ENCODE measurements at regions not wholly inside any gene's neighbourhood (a gene's known extent, or its start where the extent isn't known, plus 50 kb on each side); places are given as distances from the start of the nearest gene placed in this dataset.

GRCh38 chr1:38534473-38534823, 325.1 kb downstream of the RRAGC start:
- no peaks in the 10 kb centered on the region for H3K9me3 Mint-ChIP-seq
- H3K27ac Mint-ChIP-seq: no peak overlapping the region
- no peak for DNase-seq (ENCODE audit: low spot score)
- no peaks in the 10 kb centered on the region for H3K4me1 Mint-ChIP-seq
- H3K27me3 Mint-ChIP-seq (ENCODE audit: low read depth): no peaks in the 10 kb centered on the region; the same call in 1 of the 2 replicates
- no peaks in the 10 kb centered on the region for H3K36me3 Mint-ChIP-seq
- POLR2A ChIA-PET: no interaction called here
- H3K4me3 Mint-ChIP-seq: no peak overlapping the region
- ATAC-seq: no peak
- CTCF ChIA-PET: interaction anchor here (1.0 to 1.2 kb wide), 2 partner anchors 13 to 52 kb away, joined by 3 to 7 read pairs; no protein-coding TSS in a partner anchor
- TF ChIP-seq FOXP4 (CRISPR knock-in tag; IDR thresholded peaks at IDR 0.05): no peak
- no peak for TF ChIP-seq ZNF263 (CRISPR knock-in tag; IDR thresholded peaks at IDR 0.05; ENCODE audit: low read depth)

GRCh38 chr1:38533772-38534472, 325.6 kb downstream of the RRAGC start:
- ATAC-seq: no peak
- POLR2A ChIA-PET: no interaction called here
- Mint-ChIP-seq H3K4me1 (no peaks in the 10 kb centered on the region), H3K36me3 (no peaks in the 10 kb centered on the region), H3K9me3 (no peaks in the 10 kb centered on the region), H3K4me3 (no peak overlapping the region), H3K27me3 (ENCODE audit: low read depth) (no peaks in the 10 kb centered on the region; the same call in 1 of the 2 replicates), H3K27ac (no peak overlapping the region)
- no peak for TF ChIP-seq E2F5 (CRISPR knock-in tag; IDR thresholded peaks at IDR 0.05)
- TF ChIP-seq ZMAT4 (CRISPR knock-in tag; IDR thresholded peaks at IDR 0.05): no peak
- TF ChIP-seq IRF2 (CRISPR knock-in tag; IDR thresholded peaks at IDR 0.05; ENCODE audit: borderline replicate concordance, low read depth): no peak
- TF ChIP-seq SMAD3 (CRISPR knock-in tag; IDR thresholded peaks at IDR 0.05; ENCODE audit: borderline replicate concordance): no peak
- TF ChIP-seq SOX15 (CRISPR knock-in tag; IDR thresholded peaks at IDR 0.05): no peak
- no peak for TF ChIP-seq USF1 (CRISPR knock-in tag; IDR thresholded peaks at IDR 0.05)
- TF ChIP-seq TEAD1 (CRISPR knock-in tag; IDR thresholded peaks at IDR 0.05): no peak
- no peak for TF ChIP-seq NFYB (CRISPR knock-in tag; conservative IDR thresholded peaks at IDR 0.05; ENCODE audit: low read depth)
- no peak for TF ChIP-seq ZNF263 (CRISPR knock-in tag; IDR thresholded peaks at IDR 0.05; ENCODE audit: low read depth)
- DNase-seq (ENCODE audit: low spot score): no peak
- CTCF ChIA-PET: interaction anchor here (1.2 kb wide), 1 partner anchor 12 kb away, joined by 7 read pairs; no protein-coding TSS in a partner anchor

- ATAC-seq: no peak
- no peak overlapping the region for H3K27ac Mint-ChIP-seq
- H3K27me3 Mint-ChIP-seq (ENCODE audit: low read depth): no peaks in the 10 kb centered on the region; the same call in 1 of the 2 replicates
- no peaks in the 10 kb centered on the region for H3K9me3 Mint-ChIP-seq
- H3K4me3 Mint-ChIP-seq: no peak overlapping the region
- no peak for DNase-seq (ENCODE audit: low spot score)
- TF ChIP-seq CBFB (CRISPR knock-in tag; IDR thresholded peaks at IDR 0.05; ENCODE audit: low read depth): no peak
- no peak for TF ChIP-seq EMX1 (CRISPR knock-in tag; IDR thresholded peaks at IDR 0.05)
- no peak for TF ChIP-seq NFE2L1 (CRISPR knock-in tag; IDR thresholded peaks at IDR 0.05)
- TF ChIP-seq ATF6 (CRISPR knock-in tag; IDR thresholded peaks at IDR 0.05): no peak
- TF ChIP-seq ATF3 (CRISPR knock-in tag; conservative IDR thresholded peaks at IDR 0.05): no peak
- no peak for TF ChIP-seq ZNF232 (CRISPR knock-in tag; IDR thresholded peaks at IDR 0.05)
- TF ChIP-seq AR (CRISPR knock-in tag; IDR thresholded peaks at IDR 0.05): no peak
- no peak for TF ChIP-seq ATF1 (CRISPR knock-in tag; IDR thresholded peaks at IDR 0.05)
- TF ChIP-seq RELA (CRISPR knock-in tag; IDR thresholded peaks at IDR 0.05; ENCODE audit: borderline replicate concordance): no peak
- no peak for TF ChIP-seq ZNF425 (CRISPR knock-in tag; conservative IDR thresholded peaks at IDR 0.05)
- ChIA-PET CTCF (no interaction called here), POLR2A (no interaction called here)
- H3K36me3 Mint-ChIP-seq: no peaks in the 10 kb centered on the region
- H3K4me1 Mint-ChIP-seq: peaks cover 8% of the 10 kb centered on the region; the same call in 1 of the 2 replicates
Observed at GRCh38 chr1:38530957-38531356, 328.6 kb downstream of the RRAGC start.

All from WTC11 (cell line).